GM13976 (cell line): ENCODE measurements at regions not wholly inside any gene's neighbourhood (a gene's known extent, or its start where the extent isn't known, plus 50 kb on each side); places are given as distances from the start of the nearest gene placed in this dataset.
"Not testable (repeated sequence)": the region's sequence is repeated elsewhere in the genome, so short reads cannot be mapped to it uniquely, and the experiment has no call there.

ENCODE experiments used
- DNase-seq: peaks from one replicate; pipeline ENCODE4 v3.0.0; 2012; ENCODE audit warnings: low spot score
- CTCF ChIP-seq: IDR thresholded peaks from 2 replicates; pipeline ENCODE4 v1.5.1; 2012; ENCODE audit warnings: borderline replicate concordance, mild to moderate bottlenecking; ENCODE audit not compliant: insufficient read depth; ENCODE audit errors: extremely low read depth, missing control alignments, control extremely low read depth
- in situ Hi-C: fragments of 300-500 bp; cut with MboI; formaldehyde crosslinking; loops from one replicate; pipeline ENCODE4 v1.12.0; 2022; ENCODE audit warnings: low sequenced_read_pairs, mixed read lengths, inconsistent platforms; ENCODE audit not compliant: unreplicated experiment

- DNase-seq: no peak
- in situ Hi-C loops: no loop called here
- TF ChIP-seq CTCF: no peak
Measured at GRCh38 chr12:14099994-14100393, 118.6 kb upstream of the GRIN2B start.

GRCh38 chr12:14101556-14101955 is 120.2 kb upstream of the GRIN2B start:
- in situ Hi-C loops, DNase-seq: not testable (repeated sequence)

GRCh38 chr12:14111230-14111865 is 129.9 kb upstream of the GRIN2B start:
- peak; percentile 42 for DNase-seq
- in situ Hi-C loops: loop anchor here (10.0 kb wide), 1 partner anchor 53 kb away; no protein-coding TSS in a partner anchor
- TF ChIP-seq CTCF: peak; percentile 70

- in situ Hi-C loops: loop anchor here (10.0 kb wide), 1 partner anchor 52 kb away; no protein-coding TSS in a partner anchor
- TF ChIP-seq CTCF: no peak
- no peak for DNase-seq
Measured at GRCh38 chr12:14113031-14113430, 131.6 kb upstream of the GRIN2B start.

- TF ChIP-seq CTCF: no peak
- in situ Hi-C loops: no loop called here
- no peak for DNase-seq
Measured at GRCh38 chr12:14126692-14127091, 145.3 kb upstream of the GRIN2B start.

GRCh38 chr12:14129611-14130195 is 148.3 kb upstream of the GRIN2B start:
- in situ Hi-C loops: no loop called here
- TF ChIP-seq CTCF: no peak
- DNase-seq: no peak

GRCh38 chr12:14135996-14136395 is 154.6 kb upstream of the GRIN2B start:
- in situ Hi-C loops: no loop called here
- no peak for DNase-seq
- no peak for TF ChIP-seq CTCF
